Right lobe of liver (tissue), 4 donors: ENCODE measurements at regions not wholly inside any gene's neighbourhood (a gene's known extent, or its start where the extent isn't known, plus 50 kb on each side); places are given as distances from the start of the nearest gene placed in this dataset.

Source experiments
- POLR2A ChIP-seq: fragments of 450-650 bp; IDR thresholded peaks from one replicate; pipeline ENCODE4 v1.6.1; 2017; ENCODE audit warnings: antibody characterized with exemption, mild to moderate bottlenecking
- TF ChIP-seq, protein P1 (sequence below), 4 donors: fragments of 200-600 bp in 3 of 4; fragments of 450-650 bp in 1 of 4; IDR thresholded peaks; one replicate each; pipeline versions ENCODE4 v1.5.1 to v1.8.0; 2016 to 2022; ENCODE audit warnings: antibody characterized with exemption in 4 of 4, mild to moderate bottlenecking in 2 of 4
- donor health status: DM: no; HTN: no; CAD: no.
- donor health status: DM: no; HTN: no; CAD: no.
- donor health status: DM: no; HTN: yes; CAD: no.

DNA sequence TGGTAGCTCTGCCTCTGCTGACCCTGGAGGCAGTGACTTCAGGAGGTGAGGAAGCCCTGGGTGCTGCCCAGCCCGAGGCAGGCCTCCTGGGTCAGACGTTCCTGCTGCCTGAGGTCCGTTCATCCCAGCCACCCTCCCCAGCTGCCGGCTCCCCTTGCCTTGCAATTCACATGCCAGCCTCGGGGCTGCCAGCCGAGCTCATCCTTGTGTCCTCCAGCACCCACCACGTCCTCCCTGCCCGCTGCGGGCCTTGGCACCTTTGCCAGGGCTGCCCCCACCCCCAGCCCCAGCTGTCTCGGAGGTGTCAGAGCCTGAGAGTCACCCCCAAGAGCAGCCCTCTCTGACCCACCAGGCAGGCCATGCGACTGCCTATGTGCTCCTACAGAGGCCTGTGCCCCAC is 162.1 kb upstream of the RNF32 start:
- TF ChIP-seq, protein P1, sequence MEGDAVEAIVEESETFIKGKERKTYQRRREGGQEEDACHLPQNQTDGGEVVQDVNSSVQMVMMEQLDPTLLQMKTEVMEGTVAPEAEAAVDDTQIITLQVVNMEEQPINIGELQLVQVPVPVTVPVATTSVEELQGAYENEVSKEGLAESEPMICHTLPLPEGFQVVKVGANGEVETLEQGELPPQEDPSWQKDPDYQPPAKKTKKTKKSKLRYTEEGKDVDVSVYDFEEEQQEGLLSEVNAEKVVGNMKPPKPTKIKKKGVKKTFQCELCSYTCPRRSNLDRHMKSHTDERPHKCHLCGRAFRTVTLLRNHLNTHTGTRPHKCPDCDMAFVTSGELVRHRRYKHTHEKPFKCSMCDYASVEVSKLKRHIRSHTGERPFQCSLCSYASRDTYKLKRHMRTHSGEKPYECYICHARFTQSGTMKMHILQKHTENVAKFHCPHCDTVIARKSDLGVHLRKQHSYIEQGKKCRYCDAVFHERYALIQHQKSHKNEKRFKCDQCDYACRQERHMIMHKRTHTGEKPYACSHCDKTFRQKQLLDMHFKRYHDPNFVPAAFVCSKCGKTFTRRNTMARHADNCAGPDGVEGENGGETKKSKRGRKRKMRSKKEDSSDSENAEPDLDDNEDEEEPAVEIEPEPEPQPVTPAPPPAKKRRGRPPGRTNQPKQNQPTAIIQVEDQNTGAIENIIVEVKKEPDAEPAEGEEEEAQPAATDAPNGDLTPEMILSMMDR (IDR thresholded peaks at IDR 0.05) = no peak
- TF ChIP-seq POLR2A = no peak
